ENCODE measurements at regions not wholly inside any gene's neighbourhood (a gene's known extent, or its start where the extent isn't known, plus 50 kb on each side); places are given as distances from the start of the nearest gene placed in this dataset.

DNA sequence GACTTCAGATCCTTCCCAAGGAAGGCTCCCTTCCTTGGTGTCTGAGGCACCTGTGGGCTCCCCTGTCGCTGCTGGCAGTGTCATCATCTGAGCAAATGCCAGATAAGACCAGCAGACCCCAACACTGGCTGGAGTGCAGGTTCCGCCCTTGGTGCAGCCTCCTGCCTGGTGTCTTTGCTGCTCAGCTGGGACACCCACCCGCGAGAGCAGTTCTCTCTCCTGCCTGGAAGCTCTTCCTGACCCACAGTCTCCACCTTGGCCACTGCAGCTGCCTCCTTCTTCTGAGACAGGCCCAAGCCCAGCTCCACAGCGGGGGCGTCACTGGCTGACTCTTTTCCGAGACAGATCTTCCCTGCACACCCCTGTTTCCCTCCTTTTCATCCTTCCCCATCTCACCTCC is 395.7 kb upstream of the MAP3K7 start:
- no peak for DNase-seq

DNA sequence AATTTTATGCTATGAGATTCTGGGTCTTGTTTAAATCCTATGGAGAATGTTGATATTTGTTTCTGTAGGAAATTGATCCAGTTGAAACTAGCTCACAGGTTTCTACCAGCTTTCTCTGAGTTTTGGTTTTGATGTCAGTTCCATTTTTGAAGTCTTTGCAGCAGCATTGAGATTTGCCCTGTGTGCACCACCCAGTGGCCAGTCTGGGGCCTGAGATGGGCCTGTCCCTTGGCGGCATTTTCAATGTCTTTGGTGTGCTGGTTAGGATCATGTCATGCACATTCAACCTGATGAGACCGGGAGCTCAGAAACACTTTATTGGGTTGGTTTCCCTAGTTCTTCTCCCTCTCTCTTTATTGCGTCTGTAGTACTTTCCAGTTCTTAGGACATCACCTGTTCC is 395.2 kb upstream of the MAP3K7 start:
- no peak for DNase-seq

DNA sequence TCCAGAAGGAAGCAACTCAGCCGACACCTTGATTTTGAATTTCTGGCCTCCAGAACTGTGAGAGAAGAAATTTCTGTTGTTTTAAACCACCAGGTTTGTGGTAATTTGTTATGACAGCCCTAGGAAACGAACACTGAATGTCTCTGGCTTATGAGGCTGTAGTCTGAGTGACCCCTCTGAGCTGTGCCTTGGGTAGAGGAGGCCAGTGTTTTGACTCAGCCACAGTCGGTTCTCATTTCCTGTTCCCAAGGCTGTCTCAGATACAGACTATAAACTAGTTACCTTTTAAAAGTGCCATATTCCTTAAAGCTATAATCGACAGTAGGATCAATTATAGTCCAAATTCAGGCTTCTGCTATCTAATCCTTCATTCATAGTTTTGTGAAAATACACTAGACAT is 391.2 kb upstream of the MAP3K7 start:
- no peak for DNase-seq

DNA sequence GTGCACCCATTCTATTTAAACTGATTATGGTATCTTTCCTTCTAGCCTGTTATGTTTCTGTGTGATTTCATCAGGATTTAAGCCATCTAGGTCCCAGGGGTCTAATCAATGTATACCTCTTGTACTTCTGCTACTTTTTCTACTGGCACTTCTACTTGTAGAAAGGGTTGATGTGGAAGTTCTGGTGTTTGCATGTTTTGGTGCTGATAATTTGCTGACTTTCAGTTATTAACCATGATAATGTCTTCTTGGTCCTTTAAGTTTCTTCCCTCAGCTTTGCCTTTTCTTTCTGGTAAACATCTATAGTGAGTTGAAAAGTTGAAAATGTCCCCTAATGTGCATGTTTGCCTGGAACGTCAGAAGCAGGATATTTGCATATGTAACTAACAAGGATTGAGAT is 390.6 kb upstream of the MAP3K7 start:
- no peak for DNase-seq

DNA sequence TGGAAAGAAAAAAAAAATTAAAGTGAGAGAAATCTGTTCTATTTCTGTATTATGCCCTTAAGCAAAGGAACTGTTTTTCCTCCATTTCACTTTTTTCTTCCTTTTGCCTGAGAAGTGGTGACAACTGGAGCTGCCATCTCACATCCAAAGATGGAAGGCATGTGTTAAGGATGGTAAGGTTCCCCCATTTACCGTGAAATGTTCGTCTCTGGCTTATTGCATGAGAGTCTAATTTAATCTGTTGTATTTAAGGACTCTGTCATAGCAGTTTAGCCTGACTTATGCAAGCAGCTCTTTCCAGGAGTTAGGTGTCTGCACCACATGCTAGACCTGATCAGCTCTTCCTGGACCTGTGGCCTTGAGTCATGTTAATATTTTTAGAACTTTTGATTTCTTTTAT is 389.5 kb upstream of the MAP3K7 start:
- no peak for DNase-seq

DNA sequence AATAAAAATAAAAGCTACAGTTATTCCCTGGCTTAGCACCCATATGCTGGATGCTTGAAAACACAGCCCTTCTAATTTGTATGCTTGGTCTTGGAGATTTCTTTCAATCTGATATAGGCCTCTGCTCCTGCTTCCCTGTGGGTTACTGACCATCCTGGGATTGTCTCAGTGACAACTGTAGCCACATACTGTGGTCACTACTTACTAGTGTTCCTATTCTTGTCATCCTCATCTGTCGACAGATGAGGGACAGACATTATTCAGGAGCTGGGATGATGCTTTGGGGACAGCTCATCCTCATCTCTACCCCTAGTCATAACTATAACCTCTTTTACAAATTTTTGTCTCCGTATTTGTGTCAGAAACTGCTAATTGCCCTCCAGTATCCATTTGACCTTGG is 388.9 kb upstream of the MAP3K7 start:
- DNase-seq: no peak

DNA sequence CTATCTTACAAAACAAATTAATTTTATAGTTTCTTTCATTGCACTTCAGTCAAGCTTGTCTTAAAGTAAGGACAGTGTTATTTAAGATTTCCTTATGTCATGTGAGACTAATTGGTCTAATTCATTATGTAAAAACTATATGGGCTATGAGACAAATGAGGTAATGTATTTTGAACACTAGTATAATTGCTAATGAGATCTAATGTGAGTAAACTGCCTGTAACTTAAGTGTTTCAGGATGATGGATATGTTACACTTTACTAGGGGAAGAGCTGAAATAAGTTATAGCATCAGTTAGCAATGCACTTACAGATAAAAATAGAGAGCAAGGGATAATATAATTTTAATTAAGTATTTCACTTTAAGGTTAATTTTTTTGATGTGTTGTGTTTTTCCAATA is 386.3 kb upstream of the MAP3K7 start:
- DNase-seq: peak; percentile 9

DNA sequence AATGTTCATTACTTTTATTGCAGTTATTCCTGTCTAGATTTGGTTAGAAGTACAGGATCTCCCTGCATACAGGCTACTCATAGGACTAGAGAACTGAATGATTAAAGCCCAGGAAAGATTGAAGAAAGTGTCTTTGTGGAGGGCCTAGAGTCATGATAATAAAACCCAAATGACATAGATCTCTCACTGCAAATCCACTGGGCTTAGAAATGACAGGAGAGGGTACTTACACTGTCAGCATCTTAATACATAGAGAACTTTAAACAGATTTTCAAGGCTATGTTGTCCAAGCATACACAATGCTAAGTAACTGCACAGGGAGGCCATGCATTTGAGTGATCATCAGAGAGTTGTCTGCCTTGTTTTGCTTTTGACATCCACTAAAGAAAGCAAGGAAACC is 383.8 kb upstream of the MAP3K7 start:
- DNase-seq: no peak

DNA sequence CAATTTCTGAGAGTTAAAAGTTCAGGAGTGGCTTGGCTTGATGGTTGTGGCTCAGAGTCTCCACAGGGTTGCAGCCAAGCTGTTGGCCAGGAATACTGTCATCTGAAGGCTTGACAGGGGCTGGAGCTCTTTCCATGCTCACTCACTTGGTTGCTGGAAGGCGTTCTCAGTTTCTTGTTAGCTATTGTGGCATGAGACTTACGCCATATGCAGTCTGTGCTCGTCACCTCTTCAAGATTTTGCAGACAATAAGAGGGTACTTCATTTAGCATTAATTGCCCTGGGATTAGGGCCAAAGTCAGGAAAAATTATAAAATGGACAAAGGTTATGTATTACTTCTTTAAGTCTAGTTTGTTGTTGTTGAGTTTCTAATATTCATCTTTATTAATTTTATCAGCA is 380.6 kb upstream of the MAP3K7 start:
- DNase-seq: no peak

DNA sequence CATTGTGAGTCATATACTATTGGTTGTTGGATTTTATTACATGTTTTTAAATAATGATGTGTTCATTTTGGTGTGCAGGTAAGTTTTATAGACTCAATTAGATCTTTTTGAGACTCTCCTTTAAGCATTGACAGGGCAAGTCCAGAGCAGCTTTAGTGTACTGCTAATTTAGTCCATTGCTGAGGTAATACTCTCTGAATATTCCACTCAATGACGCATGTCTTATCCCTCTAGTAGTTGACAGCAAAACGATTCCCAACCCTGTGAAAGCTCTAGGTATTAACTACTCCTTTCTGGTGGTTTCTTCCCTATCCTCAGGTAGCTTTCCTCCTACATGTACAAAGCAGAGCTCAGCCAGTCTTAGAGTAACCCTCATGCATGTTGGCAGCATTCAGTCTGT is 373.5 kb upstream of the MAP3K7 start:
- no peak for DNase-seq

DNA sequence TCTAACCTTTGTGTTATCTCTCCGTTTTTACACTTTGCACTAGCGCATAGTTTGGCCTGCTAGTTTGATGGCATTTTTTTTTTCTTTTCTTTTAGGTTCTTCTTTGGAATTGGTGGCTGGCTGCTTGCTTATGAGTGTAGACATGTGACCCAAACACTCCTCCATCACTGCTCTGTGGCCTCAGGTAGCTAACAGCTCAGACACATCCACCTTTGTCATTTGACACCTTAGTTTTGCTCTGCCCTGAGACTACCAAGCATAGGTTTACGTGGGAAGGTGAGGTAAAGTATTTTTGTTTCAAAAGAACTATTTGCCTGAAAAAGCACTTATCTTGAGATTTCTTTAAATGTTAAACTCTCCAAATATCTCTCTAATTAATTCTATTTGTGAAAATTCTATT is 368.4 kb upstream of the MAP3K7 start:
- no peak for DNase-seq

DNA sequence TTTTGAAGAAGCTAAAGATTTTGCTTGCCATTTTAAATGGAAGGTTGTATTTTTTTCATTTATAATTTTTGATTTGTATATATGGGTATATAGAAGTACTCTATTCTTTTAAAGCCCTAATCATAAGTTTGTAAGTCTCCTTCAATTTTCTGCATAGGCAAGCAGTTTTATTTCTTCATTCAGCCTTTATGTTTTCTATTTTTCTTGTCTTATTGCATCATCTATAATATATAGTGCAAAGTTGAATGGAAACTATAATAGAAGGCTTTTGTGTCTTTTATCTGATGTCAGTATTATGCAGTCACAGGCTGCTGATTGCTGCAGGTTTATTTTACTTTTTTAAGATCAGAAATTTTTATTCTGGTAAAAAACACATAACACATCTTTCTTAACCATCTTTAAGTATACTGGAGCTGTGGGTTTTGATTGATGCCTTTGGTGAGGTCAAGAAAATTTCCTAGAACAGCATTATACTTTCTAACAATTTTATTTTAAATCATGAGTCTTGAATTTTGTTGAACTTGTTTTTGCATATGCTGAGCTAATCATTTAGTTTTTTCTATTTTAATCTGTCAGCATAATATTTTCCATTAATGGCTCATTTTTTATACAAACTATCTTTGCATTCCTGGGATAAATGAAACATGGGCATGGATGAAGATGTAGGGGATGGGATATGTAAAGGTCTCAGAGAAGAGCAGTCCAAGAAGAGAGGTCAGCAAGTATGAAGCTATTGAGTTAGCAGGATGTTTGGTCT is 366.7 kb upstream of the MAP3K7 start:
- DNase-seq: no peak

DNA sequence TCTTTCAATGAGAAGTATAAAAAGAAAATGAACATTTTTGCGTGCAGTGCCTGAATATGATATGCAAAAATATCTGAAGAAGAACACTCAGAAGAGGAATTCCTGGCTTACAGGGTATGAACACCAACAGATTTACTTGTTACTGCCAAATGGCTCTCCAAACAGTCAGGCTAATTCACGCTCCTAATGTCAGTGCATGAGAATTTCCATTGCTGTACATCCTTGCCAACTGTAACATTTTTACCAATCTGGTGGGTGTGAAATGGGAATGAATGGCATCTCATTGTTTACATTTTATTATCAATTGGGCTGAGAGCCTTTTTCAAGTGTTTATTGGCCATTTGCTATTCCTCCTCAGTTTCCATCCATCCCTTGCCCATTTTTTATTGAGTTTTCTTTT is 365.3 kb upstream of the MAP3K7 start:
- DNase-seq: no peak

DNA sequence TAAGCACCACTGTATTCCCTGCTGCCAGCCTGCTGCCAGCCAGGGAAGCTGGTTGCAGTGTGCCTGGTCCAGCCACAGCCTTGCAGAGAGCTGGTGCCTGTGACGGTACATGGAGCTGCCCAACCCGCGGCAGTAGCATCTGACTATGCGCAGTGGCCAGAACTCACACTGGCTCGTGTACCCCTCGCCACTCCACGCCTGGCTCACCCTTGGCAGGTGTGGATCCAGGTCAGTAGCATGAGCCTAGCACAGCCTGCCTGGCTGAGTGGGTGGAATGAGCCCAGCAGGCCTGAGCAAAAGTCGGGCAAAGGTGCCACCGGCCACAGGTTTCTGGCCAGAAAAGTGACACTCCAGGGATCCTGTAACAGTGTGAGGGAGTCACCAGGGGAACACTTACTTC is 361.7 kb upstream of the MAP3K7 start:
- no peak for DNase-seq

DNA sequence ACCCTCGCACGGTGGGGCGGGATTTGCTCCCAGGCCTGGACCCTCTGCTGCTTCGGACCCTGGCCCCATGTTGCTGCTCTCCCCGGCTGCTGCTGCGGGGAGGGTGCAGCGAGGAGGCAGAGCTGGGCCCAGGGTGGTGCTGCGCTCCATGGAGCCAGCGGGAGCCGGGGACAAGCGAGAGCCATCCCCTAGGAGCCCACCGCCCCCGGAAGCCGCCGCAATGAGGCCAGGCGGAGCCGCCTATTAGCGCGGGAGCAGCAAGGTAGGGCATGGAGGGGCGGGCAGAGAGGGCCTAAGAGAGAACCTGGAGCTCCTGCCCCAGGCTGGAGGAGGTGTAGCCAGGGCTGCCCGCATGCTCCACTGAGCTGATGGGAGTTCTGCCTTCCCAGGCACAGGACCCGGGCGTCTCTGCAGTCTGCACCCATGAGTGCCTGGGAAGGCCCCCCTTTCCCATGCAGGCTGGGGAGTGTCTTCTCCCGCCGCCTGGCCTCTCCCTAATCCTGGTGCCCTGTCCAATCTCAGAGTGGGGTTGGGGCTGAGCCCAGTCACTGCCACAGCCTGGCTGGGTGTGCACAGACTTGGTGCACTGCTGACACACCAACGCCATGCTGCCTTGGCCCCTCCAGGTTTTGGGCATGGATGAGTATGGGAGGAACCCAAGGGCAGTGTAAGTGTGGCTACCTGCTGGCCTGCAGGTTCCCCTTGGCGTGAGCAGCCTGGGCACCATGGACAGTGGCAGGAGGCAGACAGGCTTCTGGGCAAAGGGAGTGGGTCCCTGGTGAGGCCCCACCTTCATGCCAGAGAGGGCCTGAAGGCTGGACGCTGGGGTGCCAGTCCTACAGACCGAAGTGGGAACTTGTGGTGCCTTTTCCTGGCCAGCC is 360.6 kb upstream of the MAP3K7 start:
- DNase-seq: no peak

DNA sequence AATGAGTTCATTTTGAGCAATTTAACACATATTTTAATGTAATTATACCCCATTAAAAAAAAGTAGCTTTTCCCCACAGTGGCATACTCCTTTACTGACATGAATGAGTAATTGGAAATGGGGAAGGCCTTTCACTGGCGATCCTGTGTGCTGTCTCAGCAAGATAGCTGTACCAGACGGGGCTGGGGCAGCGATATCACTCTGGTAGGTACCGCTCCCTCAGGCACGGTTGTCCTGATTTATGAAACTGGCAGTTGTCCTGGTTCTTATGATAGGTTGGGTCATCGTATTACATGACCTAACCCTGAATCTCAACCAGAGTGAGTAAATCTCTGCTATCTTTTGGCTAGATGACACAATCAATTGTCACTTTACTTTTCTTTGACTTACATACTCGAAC is 355.0 kb upstream of the MAP3K7 start:
- DNase-seq: no peak

DNA sequence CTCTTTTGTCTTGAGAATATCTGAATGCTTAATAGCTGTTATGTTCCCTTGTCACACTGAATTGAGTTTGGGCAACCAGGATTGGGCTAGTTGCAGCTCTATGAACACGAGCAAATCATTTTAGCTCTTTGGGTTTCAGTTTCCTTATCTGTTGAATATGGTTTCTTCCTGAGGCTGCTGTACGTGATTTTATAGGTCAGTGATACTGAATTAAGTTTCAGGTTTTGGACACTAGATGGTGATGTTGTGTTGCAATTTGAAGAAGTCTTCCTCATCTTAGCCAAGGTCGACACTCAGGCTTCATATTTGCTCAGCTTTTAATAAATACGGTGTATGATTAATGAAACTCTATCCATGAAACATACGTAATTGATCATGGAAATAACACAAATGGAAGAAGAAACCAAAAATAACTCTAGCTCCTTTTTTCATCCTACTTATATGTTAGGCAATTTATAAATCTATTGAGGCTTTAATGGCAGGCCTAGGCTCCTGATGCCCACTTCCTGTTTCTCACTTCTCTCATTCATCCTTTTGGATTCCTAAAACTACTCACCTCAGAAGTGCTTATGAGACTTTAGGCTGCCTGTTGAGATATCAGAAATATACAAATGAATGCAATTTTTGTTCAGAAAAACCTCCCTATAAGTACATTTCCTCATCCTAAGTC is 354.1 kb upstream of the MAP3K7 start:
- peak; percentile 74 for DNase-seq

DNA sequence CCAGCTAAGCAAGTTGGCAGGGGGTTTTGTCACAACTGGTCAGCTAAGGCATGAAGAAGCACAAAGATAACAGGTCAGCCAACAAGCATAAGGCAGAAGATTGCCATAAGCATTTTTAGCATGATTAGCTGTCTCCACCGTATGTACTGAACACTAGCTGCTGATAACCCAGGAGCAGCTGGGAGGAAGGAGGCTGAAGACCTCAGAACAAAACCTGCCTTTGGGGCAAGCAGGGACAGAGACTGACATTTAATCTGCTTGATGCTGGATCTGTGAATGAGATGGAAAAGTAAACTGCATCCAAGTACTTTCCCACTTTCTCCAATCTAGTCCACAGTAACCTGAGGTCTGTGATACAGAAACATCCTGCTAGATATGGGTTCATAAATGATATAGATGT is 353.0 kb upstream of the MAP3K7 start:
- no peak for DNase-seq

DNA sequence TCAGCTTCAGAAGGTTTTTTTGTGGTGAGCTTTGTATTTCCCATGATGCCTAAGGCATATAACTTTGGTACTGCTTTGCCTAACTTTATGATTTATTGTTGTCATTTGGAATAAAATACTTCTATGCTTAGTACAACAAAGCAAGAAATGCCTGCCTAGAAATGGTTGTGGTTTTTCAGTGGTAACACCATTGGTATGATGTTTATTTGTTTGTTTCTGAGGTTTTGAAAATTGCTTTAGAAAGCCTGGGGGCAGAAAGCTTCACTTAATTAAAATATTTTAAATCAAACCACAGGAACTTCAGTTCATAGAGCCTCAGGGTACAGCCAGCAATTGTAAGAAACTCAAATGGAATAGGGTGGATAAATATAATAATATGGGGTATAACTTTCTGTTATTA is 351.2 kb upstream of the MAP3K7 start:
- DNase-seq: no peak

DNA sequence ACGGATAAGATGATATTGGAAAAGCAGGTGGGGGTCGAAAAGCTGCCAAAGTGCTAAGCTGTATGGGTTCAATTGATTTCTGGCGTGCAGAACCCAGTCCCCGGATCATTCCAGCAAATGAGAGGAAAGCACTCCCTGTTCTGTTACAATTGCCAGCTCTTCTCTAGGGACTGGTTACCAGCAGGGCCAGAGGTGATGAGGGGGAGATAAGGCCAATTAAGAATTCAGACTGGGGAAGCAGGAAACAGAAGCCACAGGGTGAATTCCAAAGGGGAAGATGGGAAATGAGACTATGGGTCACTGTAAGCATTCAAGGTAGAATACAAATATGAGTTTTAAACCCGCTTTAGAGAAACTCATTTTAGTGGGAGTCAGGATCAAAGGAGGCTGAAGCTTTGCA is 349.4 kb upstream of the MAP3K7 start:
- DNase-seq: no peak

DNA sequence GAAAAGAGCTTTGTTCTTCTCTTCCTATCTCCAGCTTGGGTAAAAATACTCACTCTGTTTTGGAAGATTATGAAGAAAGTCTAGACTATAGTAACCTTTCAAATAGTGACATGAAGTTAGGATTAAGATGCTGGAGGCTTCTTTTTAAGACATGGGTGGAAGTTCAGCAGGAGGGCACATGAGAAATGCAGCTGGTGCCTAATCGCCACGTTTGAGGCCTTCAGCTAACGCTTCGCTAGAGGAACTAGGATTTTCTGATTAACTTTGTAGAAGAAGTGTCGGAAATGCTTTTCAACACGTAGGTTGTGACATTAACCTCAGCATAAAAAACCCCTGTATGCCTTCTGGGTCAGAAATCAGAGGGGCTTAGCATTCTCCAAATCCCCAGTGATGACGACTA is 348.1 kb upstream of the MAP3K7 start:
- no peak for DNase-seq

DNA sequence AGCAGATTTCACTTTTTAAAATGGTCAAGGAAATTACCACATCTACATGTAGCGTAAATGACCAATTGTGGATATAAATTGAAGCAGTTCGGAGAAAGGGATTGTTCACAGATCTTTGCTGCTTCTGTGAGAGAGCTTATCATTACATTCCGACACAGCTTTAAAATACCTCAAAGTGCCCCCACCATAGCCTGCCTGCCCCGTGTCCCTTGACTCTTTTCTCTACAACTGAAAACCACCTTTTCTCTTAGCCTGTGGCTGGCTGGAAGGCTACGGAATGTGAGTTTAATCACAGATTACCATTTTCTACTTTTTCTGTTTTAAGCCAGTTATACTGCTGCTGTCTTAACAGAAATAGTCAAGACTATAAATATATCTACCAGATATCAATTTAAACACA is 347.2 kb upstream of the MAP3K7 start:
- DNase-seq: no peak

DNA sequence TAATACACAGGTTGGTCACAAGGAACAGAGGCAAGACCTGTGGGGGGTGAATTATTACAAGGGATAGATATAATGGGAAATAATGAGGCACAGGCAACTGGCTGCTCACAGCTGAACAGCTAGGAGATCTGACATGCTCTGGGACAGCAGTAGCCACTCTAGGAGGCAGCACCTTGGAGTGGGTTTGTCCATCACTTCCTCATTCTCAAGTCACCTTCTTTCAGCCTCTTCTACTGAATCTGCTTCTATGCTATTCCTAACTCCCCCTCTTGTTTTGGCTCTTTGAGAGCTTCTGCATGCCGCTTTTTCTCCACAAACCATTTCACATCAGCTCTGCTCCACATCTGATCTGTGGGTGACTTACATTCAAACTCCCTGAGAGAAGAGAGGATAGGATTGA is 345.5 kb upstream of the MAP3K7 start:
- no peak for DNase-seq

DNA sequence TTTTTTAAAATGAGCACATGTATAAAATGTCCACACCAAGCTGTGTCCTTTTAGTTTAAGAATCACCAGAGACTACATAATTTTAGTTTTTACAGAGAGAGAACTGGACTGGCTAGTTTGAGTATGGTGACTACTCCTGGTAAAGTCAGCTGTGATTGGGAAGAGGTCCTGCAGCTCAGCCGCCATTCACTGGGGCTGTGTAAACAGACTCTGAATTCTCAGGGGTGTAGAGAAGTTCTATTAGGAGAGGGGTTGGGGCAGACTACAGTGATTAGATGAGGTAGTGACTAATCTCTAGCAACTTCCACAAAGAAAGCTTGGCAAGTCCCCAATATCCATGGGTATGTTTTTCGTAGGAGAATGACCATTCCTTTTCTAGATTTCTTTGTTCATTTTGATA is 341.2 kb upstream of the MAP3K7 start:
- DNase-seq: no peak
